ENCODE measurements at regions not wholly inside any gene's neighbourhood (a gene's known extent, or its start where the extent isn't known, plus 50 kb on each side); places are given as distances from the start of the nearest gene placed in this dataset.

GRCh38 chr5:121025671-121026070 is 561.6 kb downstream of the PRR16 start (continued):
- TF ChIP-seq OVOL3 (tag by site-specific recombination; IDR thresholded peaks at IDR 0.05) (no peak), WT1 (tag by site-specific recombination; IDR thresholded peaks at IDR 0.05) (no peak)
- TF ChIP-seq, protein P1, sequence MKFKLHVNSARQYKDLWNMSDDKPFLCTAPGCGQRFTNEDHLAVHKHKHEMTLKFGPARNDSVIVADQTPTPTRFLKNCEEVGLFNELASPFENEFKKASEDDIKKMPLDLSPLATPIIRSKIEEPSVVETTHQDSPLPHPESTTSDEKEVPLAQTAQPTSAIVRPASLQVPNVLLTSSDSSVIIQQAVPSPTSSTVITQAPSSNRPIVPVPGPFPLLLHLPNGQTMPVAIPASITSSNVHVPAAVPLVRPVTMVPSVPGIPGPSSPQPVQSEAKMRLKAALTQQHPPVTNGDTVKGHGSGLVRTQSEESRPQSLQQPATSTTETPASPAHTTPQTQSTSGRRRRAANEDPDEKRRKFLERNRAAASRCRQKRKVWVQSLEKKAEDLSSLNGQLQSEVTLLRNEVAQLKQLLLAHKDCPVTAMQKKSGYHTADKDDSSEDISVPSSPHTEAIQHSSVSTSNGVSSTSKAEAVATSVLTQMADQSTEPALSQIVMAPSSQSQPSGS (tag by site-specific recombination; IDR thresholded peaks at IDR 0.05; ENCODE audit: low read depth) = no peak

DNA sequence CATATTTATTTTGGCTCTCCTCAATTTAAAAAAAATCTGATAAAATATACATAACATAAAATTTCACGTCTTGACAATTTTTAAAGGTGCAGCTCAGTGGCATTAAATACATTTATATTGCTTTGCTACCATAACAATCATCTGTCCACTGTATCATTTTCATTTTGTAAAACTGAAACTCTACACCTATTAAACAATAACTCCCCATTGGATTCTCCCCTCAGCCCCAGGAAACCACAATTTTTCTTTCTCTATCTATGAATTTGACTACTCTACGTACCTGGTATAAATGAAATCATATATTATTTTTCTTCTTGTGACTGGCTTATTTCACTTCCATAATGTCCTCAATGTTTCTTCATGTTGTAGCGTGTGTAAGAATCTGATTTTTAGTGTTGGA is 563.5 kb downstream of the PRR16 start:
- no peaks in the 10 kb centered on the region for H3K36me3 ChIP-seq (ENCODE audit: control insufficient read depth in 2 of 2, insufficient read depth in 1 of 2, low read length in 2 of 2)
- POLR2A ChIA-PET = no interaction called here
- H3K4me3 ChIP-seq (ENCODE audit: low read depth, low read length) = no peak overlapping the region
- CTCF ChIA-PET = no interaction called here
- no peaks in the 10 kb centered on the region for H3K9me3 ChIP-seq (ENCODE audit: control insufficient read depth, insufficient read depth, low read depth, low read length)
- no peaks in the 10 kb centered on the region for H3K4me1 ChIP-seq (ENCODE audit: control insufficient read depth, insufficient read depth, low read length)
- no peak overlapping the region for H3K27ac ChIP-seq (ENCODE audit: extremely low read depth, low read depth, low read length)
- TF ChIP-seq ZNF645 (tag by site-specific recombination; IDR thresholded peaks at IDR 0.05) = no peak
- TF ChIP-seq ZNF530 (tag by site-specific recombination; IDR thresholded peaks at IDR 0.05; ENCODE audit: low read depth) = no peak
- TF ChIP-seq ZNF335 (tag by site-specific recombination; conservative IDR thresholded peaks at IDR 0.05) = no peak
- TF ChIP-seq WT1 (tag by site-specific recombination; IDR thresholded peaks at IDR 0.05) = no peak
- TF ChIP-seq ZNF114 (tag by site-specific recombination; IDR thresholded peaks at IDR 0.05) = no peak
- TF ChIP-seq ZNF639 (tag by site-specific recombination; IDR thresholded peaks at IDR 0.05) = no peak
- no peak for TF ChIP-seq ZNF707 (tag by site-specific recombination; IDR thresholded peaks at IDR 0.05)
- no peak for TF ChIP-seq ZNF311 (tag by site-specific recombination; IDR thresholded peaks at IDR 0.05; ENCODE audit: borderline replicate concordance)
- no peak for TF ChIP-seq ZSCAN18 (tag by site-specific recombination; IDR thresholded peaks at IDR 0.05)
- no peak for TF ChIP-seq ZNF266 (tag by site-specific recombination; IDR thresholded peaks at IDR 0.05; ENCODE audit: low read depth)
- no peak for TF ChIP-seq SP3 (tag by site-specific recombination; IDR thresholded peaks at IDR 0.05)
- TF ChIP-seq ZNF837 (tag by site-specific recombination; IDR thresholded peaks at IDR 0.05) = no peak
- no peak for TF ChIP-seq ZNF658 (tag by site-specific recombination; IDR thresholded peaks at IDR 0.05)
- TF ChIP-seq MZF1 (tag by site-specific recombination; IDR thresholded peaks at IDR 0.05; ENCODE audit: borderline replicate concordance) = no peak

- Histone ChIP-seq H3K27ac (ENCODE audit: extremely low read depth, low read depth, low read length) (no peak overlapping the region), H3K36me3 (ENCODE audit: control insufficient read depth in 2 of 2, insufficient read depth in 1 of 2, low read length in 2 of 2) (no peaks in the 10 kb centered on the region), H3K4me3 (ENCODE audit: low read depth, low read length) (no peak overlapping the region), H3K9me3 (ENCODE audit: control insufficient read depth, insufficient read depth, low read depth, low read length) (no peaks in the 10 kb centered on the region), H3K4me1 (ENCODE audit: control insufficient read depth, insufficient read depth, low read length) (no peaks in the 10 kb centered on the region)
- TF ChIP-seq, protein P2, sequence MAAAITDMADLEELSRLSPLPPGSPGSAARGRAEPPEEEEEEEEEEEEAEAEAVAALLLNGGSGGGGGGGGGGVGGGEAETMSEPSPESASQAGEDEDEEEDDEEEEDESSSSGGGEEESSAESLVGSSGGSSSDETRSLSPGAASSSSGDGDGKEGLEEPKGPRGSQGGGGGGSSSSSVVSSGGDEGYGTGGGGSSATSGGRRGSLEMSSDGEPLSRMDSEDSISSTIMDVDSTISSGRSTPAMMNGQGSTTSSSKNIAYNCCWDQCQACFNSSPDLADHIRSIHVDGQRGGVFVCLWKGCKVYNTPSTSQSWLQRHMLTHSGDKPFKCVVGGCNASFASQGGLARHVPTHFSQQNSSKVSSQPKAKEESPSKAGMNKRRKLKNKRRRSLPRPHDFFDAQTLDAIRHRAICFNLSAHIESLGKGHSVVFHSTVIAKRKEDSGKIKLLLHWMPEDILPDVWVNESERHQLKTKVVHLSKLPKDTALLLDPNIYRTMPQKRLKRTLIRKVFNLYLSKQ (tag by site-specific recombination; IDR thresholded peaks at IDR 0.05; ENCODE audit: borderline replicate concordance) = no peak
- TF ChIP-seq ZNF776 (tag by site-specific recombination; IDR thresholded peaks at IDR 0.05; ENCODE audit: borderline replicate concordance) (no peak), ZSCAN30 (tag by site-specific recombination; IDR thresholded peaks at IDR 0.05) (no peak)
- ChIA-PET CTCF (no interaction called here), POLR2A (no interaction called here)
Observed at GRCh38 chr5:121029536-121030245, 565.6 kb downstream of the PRR16 start.
